HG03432 (cell line): ENCODE measurements at regions not wholly inside any gene's neighbourhood (a gene's known extent, or its start where the extent isn't known, plus 50 kb on each side); places are given as distances from the start of the nearest gene placed in this dataset.

Experiments
- ATAC-seq: cut with Tn5 transposase; IDR thresholded peaks from one replicate; pipeline ENCODE4 v1.9.1; 2021; ENCODE audit warnings: mild to moderate bottlenecking, moderate library complexity; ENCODE audit not compliant: unreplicated experiment

DNA sequence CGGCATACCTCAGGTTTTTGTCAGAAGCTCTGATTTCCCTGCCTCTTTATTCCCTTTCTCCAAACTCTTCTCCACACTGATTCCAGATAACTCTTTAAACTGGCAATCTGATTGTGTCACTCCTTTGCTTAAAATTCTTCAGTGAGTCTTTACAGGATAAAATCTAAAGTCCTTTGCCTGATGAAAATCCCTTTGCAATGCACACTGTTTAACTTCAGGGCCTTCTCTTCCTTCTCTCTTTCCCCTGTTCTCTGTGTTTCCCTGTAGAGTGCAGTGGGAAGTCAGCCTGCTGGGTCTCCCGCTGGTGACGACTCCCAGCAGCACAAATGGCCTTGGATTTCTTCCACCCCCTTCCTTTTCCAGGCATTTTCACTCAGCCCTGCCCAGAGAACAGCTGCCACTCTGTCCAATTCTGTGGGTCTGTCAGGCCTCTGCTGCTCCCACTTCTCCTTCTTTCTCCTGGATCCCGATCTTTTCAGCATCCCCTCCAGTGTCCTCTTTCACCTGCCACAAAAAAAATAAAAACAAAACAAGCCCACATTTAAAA lies 189.9 kb upstream of the NWD2 start:
- ATAC-seq: no peak

DNA sequence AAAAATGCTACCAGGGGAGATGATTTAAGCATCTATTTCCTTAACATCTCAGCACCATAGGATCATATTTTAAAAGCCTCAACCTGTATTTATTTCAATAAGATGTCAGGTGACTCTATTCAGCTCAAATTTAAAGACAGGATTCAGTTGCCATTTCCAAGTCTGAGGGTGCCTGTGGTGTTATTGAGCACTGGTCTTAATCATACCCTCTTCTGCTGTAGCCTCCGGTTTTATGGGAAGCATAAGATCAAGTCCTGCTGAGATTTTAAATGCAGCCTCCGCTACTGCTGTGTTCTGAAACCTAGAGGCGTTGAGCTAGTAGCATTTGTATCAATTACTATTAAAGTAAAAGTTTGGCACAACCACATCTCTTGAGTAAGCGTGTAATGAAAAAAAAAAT lies 185.7 kb upstream of the NWD2 start:
- ATAC-seq: no peak

DNA sequence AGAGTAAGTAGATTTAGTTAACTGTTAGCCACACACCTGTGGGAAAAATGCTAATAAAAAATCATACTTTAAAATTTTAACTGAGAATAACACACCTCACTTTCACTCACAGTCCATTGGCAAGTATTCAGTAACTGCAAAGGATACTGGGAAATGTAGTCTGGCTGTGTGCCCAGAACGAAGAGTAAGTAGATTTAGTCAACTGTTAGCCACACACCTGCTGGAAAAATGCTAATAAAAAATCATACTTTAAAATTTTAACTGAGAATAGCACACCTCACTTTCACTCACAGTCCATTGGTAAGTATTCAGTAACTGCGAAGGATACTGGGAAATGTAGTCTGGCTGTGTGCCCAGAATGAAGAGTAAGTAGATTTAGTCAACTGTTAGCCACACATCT lies 178.4 kb upstream of the NWD2 start:
- ATAC-seq: no peak

DNA sequence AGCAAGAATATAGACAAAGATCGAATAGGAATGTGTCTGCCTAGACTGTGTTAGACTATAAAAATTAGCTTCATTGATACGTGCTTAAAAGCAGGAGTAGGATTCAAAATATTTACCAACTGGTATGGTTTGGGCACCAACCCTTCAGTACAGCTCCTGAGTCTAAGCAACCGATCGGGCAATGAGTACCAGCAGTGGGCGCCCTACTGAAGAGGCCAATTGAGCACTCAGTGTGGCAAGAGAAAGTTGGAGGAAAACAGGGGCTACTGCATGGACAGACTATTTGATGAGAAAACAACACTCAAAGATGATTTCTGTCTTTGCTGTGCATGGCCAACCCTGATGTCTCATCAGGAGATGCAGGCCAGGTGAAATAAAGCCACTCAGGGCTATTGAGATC lies 176.0 kb upstream of the NWD2 start:
- ATAC-seq: no peak

DNA sequence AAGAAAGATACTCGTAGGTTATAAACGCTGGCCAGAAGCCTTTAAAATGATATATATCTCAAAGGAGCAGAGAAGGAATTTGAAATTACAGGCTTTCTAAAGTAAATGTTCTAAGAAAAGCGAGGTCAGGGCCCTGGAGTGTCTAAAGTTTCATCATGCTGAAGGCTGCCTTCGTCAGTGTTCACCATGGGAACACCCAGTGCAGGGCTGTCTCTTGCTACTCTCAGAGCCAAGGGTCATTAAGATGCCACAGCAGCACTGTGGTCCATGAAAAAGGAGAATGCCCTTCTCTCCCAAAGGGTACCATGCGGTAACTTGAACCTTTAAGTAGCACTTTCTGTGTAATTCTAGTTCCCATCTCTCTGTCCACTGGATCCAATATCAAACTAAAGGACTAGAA lies 174.5 kb upstream of the NWD2 start:
- ATAC-seq: no peak

DNA sequence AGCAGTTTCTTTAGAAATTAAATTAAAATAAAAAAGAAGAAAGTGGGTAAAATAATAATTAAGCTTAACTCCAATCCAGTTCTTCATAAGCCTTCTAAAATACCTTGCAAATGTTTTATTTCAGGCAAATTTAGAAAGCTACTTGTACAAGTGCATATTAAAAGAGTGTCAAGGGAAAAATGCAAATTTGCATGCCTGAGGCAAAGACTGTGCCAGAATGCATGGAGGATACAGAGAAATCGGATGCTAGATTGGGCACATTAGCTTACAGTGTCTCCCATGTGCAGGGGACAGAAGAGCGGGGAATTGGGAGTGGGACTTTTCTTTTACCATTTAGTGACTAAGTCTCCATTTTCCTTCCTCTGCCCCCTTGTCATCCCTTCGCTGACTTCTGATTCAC lies 173.0 kb upstream of the NWD2 start:
- ATAC-seq: no peak

DNA sequence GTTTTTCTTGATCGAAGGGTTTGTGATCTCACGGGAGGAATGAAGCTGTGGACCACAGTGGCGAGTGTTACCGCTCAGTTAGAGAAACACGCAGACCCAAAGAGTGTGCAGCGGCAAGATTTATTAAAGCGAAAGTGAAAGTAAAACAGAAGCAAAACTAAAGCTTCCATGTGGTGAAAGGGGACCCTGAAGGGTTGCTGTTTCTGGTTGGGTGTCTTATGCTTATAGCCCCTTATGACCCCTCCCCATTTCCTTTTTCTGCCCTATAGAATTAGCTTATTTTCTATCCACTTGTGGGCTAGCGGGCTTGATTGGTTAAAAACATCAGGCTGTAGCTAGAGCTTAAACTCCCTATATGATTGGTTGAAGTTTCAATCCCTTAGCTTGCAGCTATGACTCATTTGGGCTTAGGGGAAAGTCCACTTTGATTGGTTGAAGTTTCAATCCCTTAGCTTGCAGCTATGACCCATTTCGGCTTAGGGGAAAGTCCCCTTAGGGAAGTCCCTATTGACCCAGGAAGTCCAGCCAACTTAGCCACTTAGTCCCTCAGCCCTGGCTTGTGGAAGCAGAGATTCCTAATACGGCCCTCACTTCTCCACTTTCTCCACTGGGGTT lies 171.2 kb upstream of the NWD2 start:
- no peak for ATAC-seq

DNA sequence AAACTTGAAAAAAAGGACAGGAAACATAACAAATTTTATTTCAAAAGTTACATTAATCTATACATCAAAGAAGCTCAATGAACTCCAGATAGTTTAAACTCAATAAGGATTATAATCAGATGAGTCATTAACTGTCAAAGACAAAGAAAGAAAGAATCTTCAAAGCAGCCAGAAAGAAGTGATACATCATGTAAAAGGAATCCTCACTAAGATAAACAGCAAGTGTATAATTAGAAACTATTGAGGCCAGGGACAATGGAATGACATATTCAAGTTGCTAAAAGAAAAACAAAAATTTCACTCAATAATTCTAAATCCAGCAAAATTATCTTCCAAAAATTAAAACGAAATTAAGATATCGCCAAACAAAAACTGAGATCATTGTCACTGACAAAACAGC lies 161.6 kb upstream of the NWD2 start:
- no peak for ATAC-seq

DNA sequence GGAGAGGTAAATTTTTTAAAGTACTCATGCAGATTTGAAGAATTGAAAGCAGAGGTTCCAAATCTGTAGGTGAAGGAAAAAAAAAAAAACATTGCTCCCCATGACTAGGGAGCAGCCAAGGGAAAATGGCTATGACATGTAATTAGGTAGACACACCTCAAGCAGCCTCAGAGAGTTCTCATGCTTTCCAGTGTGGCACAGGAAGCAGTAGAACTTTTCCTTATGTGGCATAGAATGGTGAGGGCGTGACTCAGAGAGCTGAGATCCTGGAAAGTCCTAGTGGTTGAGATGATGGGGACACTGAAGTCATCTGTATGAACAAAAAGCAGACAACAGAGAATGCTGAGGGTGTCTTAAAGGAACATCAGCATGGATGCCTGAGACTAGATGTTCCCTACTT lies 148.6 kb upstream of the NWD2 start:
- ATAC-seq: no peak

DNA sequence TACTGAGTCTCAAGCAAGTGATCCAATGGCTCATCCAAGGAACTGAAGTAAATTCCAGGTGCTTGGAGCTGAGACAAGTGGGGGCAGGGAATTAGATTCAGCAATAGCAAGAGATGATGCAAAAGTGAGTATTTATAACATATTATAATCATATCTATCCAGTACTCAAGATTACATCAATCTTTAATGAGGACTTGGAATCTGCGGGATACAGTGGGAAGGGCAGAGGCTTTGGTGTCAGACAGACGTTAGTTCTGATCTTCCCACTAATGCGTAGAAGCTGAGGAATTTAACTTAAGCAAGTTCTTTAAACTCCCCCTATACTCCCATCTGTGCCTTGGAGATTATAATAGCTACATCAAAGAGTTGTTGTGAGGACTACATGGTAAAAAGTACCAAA lies 143.4 kb upstream of the NWD2 start:
- ATAC-seq: no peak

DNA sequence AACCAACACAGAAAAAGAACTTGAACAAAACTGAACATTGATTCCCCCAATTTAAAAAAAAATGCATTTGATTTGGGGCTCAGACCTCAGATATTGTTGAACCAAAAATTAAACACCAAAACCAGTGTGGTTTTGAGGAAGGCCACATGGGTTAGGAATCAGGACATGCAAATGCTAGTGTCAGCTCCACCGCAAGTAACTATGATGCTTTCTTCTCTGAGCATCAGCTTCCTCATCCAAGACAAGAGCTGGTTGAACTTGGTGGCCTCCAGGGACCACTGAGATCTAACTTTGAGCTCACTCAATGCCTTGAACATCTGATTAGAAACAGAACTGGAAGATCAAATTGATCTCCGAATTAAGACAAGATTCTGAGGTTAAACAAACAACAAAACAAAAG lies 142.9 kb upstream of the NWD2 start:
- no peak for ATAC-seq

DNA sequence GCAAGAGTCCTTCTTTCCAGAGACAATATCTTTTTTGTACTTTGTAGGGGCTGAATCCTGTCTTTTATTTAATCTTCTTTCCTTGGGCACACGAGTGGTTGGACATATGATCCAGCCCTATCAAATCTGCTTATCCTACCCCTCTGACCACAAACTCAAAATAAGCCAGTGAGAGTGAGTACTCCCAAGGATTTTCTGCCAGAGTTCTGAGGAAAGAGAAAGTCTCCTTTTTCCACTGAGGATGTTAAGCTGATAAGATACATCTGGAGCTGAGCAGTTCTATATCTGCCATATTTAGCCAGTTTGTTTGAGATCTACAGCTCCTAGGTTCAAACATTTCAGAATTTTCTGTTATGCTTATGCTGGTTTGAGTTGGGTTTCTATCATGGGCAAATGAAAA lies 134.8 kb upstream of the NWD2 start:
- no peak for ATAC-seq

DNA sequence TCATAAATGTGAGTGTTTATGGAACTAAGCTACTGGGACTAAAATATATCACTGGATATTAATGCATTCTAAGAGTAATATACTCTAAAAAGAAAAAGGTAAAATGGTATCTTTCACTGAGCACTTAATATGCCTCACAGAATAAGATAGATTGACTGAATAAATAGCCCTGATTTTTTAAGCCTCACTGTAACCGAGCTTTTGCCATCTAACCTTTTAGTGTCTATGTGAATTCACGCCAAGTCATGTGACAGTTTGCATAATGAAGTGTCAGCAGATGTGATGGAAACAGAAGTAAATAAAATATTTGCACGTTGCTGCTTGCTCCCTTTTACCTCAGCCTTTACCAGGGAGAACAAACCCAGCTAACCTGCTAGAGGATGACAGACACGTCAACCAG lies 119.7 kb upstream of the NWD2 start:
- ATAC-seq: no peak

DNA sequence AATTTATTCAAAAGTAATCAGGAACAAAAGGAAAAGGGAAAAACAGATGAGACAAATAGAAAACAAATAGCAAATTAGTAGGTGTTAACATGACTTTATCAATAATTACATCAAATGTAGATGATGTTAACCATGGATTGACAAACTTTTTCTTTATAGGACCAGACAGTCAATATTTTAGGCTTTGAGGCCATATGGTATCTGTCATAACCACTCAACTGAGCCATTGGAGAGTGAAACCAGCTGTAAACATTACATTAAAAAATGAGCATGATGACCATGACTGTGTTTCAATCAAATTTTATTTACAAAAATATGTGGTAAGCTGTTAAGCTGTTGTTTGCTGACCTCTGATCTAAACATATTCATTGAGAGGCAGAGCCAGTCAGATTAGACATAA lies 118.5 kb upstream of the NWD2 start:
- no peak for ATAC-seq

DNA sequence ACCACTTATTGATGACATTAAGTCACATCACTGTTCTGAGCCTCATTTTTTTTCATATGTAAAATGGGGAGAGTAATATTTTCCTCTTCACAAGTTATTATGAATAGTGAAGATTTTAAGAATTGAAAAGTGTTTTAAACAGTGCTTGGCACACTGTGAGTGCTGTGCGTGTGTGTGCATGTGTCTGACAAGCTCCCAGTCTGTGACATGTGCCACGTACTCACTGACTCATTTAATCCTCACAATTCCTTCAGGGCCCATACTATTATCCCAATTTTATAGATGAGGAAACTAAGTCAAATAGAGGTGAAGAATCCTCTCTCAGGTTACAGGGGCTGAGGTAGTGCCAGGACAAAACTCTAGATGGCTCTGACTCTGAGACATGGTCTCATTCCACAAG lies 114.1 kb upstream of the NWD2 start:
- no peak for ATAC-seq

DNA sequence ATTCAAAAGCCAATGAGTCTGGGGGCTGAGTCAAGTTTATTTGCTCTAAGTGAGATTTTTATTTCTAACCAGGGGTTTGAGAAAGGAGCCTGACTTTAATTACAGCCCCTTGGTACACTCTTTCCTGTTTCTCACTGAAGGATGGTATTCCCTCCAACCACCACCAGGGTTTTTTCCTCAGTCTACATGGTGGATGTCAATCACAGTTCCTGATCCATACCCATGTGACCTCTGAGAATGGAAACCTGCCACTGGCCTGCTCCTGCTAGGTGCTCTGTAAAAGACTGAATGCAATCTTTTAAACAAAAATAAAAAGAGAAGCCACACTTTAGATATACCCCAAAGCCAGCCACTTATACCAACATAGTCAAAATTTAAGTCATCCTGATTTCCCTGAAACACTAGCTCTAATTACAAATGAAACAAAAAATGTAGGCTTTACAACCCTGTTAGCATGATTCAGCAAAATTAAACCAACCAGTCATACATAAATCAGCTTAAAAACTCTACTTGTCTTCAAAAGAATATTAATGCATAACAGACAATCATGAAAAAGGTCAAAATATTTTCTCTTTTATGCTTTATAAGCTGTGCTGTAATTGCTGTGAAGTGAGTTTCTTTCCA lies 112.1 kb upstream of the NWD2 start:
- no peak for ATAC-seq

DNA sequence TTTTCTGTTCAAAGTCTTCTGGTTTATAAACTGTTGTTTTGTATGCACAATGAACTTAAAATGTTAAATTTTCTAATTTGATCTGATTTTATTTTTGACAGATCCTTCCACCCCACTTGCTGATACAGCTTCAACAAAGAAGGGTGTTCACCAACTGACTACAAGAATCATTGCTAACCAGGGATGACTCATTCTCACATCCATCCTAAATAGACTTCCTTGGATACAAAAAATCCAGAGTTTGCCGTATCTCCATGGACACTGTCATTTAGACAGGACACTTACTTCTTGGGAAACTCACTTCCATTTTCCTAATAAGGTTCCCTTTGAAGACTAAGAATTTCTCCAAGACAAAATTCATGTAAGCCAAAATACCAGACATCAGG lies 111.6 kb upstream of the NWD2 start:
- no peak for ATAC-seq

DNA sequence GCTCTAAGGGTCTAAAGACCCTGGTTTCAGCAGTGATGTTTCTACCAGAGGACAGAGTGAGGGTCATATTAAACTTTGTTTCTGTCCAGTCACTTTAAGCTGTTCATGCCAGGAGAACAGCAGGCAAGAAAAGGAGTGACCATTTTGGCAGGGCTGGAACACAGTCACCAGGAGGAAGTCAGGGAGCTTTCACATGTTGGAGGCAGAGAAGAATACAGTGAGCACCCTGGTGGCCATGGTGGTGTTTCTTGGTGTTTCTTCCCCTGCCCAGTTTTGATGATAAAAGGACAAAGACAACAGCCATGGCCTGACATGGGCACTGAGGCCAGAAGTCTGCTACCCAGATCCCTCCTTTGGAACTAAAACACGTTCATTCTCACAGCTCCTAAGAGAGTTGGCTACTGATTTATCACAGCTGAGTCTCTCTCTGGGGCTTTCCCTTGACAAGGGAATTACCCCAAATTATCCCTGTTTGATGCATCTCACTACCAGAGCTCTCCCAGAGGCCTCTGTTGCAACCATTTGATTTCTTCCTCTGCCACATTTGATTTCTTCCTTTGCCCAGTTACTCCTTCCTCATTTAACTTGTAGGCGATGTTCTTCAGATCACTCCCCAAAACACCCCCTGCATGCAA lies 106.4 kb upstream of the NWD2 start:
- peak; percentile 89 for ATAC-seq

DNA sequence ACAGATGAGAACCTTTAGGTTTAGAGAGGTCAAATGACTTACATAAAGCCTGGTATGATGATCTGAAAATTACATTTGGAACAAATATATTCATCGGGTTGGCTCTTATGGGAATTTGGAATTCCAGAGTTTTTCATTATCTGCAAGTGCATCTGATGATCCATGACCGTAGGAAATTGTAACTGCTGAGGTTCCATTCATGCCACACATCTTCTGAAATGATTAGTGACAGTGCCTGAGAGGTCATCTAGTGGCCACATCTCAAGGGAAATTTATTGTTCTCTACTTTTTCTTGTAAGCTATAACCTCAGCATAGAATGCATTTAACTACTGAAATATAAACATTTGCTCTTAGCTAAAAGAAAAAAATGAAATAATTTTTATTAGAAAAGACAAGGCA lies 105.8 kb upstream of the NWD2 start:
- peak; percentile 57 for ATAC-seq

DNA sequence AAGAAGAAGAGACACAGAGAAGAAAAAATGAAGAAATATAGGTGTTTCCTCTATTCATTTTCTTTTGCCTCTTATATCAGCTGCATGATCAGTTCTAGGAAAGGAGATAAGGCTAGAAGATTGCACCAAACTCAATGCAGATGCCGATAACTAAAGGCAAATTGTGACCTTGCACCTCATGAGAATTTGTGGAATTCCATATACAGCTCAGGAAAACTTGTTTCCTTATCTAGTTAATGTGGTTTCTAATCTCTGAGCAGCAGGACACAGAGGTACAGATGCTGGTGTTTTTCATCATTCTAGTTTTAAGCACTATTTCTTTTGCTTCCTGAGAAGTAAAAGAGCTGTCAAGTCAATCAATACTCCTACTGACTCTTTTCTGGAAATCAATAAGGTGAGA lies 104.6 kb upstream of the NWD2 start:
- no peak for ATAC-seq

DNA sequence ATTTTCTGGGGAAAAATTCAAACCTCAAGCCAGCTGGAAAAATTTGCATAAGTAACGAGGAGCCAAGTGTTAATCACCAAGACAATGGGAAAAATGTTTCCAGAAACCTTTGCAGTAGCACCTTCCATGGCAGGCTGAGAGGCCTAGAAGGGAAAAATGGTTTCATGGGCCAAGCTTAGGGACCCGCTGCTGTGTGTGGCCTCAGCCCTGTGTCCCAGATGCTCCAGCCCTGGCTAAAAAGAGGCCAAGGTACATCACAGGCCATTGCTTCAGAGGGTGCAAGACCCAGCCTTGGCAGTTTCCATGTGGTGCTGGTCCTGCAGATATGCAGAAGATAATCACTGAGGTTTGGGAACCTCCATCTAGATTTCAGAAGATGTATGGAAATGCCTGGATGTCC lies 98.3 kb upstream of the NWD2 start:
- no peak for ATAC-seq

DNA sequence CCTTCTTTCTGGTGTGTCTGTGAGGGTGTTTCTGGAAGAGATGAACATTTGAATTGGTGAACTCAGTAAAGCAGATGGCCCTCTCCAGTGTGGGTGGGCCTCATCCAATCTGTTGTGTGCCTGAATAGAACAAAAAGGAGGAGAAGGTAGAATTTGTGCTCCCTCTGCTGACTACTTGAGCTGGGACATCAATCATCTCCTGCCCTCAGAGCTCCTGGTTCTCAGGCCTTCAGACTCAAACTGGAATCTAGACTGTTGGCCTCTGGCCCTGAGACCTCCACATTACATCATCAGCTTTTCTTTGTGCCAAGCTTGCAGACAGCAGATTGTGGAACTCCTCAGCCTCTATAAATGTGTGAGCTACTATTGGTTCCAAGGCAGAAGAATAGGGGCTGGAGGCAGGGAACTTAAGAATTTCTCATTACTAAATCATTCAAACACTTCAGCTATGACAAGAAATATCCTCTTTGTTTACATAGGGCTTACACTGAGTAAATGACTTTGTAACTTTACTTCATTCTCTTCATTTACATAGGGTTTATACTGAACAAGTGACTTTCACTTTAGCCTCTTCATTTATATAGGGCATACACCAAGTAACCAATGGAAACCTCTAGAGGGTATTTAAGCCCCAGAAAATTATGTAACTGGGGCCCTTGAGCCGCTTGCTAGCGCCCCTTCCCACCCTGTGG lies 86.9 kb upstream of the NWD2 start:
- no peak for ATAC-seq
